GM21528 (cell line): ENCODE measurements at regions not wholly inside any gene's neighbourhood (a gene's known extent, or its start where the extent isn't known, plus 50 kb on each side); places are given as distances from the start of the nearest gene placed in this dataset.

Experiments
- ATAC-seq: cut with Tn5 transposase; IDR thresholded peaks from one replicate; pipeline ENCODE4 v1.9.1; 2021; ENCODE audit warnings: mild to moderate bottlenecking, moderate library complexity; ENCODE audit not compliant: unreplicated experiment, low FRiP score

- no peak for ATAC-seq
Observed at GRCh38 chr15:58294681-58295254, 137.0 kb upstream of the LIPC start.

- ATAC-seq: no peak
Observed at GRCh38 chr15:58295637-58296215, 136.1 kb upstream of the LIPC start.

- no peak for ATAC-seq
Observed at GRCh38 chr15:58296276-58296675, 135.5 kb upstream of the LIPC start.

GRCh38 chr15:58297639-58298038 lies 134.2 kb upstream of the LIPC start:
- no peak for ATAC-seq

GRCh38 chr15:58298879-58299850 lies 132.6 kb upstream of the LIPC start:
- no peak for ATAC-seq

GRCh38 chr15:58302832-58303231 lies 129.0 kb upstream of the LIPC start:
- ATAC-seq: no peak

GRCh38 chr15:58303236-58303635 lies 128.6 kb upstream of the LIPC start:
- ATAC-seq: no peak

- no peak for ATAC-seq
Observed at GRCh38 chr15:58306591-58307312, 125.0 kb upstream of the LIPC start.

GRCh38 chr15:58307313-58307961 lies 124.4 kb upstream of the LIPC start:
- ATAC-seq: no peak

GRCh38 chr15:58308742-58309355 lies 122.9 kb upstream of the LIPC start:
- ATAC-seq: no peak

- ATAC-seq: no peak
Observed at GRCh38 chr15:58309963-58310928, 121.5 kb upstream of the LIPC start.

- no peak for ATAC-seq
Observed at GRCh38 chr15:58311556-58311955, 120.2 kb upstream of the LIPC start.

- no peak for ATAC-seq
Observed at GRCh38 chr15:58312031-58312430, 119.8 kb upstream of the LIPC start.

GRCh38 chr15:58313304-58313703 lies 118.5 kb upstream of the LIPC start:
- ATAC-seq: no peak

- no peak for ATAC-seq
Observed at GRCh38 chr15:58313810-58314592, 117.8 kb upstream of the LIPC start.

- ATAC-seq: no peak
Observed at GRCh38 chr15:58314593-58315216, 117.1 kb upstream of the LIPC start.

- ATAC-seq: no peak
Observed at GRCh38 chr15:58318517-58318916, 113.3 kb upstream of the LIPC start.

- ATAC-seq: no peak
Observed at GRCh38 chr15:58321034-58321433, 110.8 kb upstream of the LIPC start.
